OCI-LY1 (cell line): ENCODE measurements at regions not wholly inside any gene's neighbourhood (a gene's known extent, or its start where the extent isn't known, plus 50 kb on each side); places are given as distances from the start of the nearest gene placed in this dataset.

Experiments used
- H2AFZ ChIP-seq: fragments of 200-600 bp; sonication (generic), shearing (Covaris generic); 2 replicates; pipeline ENCODE4 v1.6.0; 2014; ENCODE audit warnings: antibody characterized with exemption, mild to moderate bottlenecking, low read length
- H3F3A ChIP-seq: fragments of 200-600 bp; sonication (generic), shearing (Covaris generic); 2 replicates; pipeline ENCODE4 v1.6.0; 2014; ENCODE audit warnings: mild to moderate bottlenecking, antibody characterized with exemption, low read length, moderate library complexity; ENCODE audit not compliant: insufficient read depth
- H3K27ac ChIP-seq: fragments of 200-600 bp; sonication (generic); 2 replicates; pipeline ENCODE4 v1.5.1; 2014; ENCODE audit warnings: low read length, mixed run types, mild to moderate bottlenecking, low read depth; ENCODE audit not compliant: poor library complexity, severe bottlenecking
- H3K27me3 ChIP-seq: fragments of 200-600 bp; sonication (generic); 2 replicates; pipeline ENCODE4 v1.6.0; 2014; ENCODE audit warnings: antibody characterized with exemption, mild to moderate bottlenecking, low read length, moderate library complexity; ENCODE audit not compliant: insufficient read depth
- H3K36me3 ChIP-seq: fragments of 200-600 bp; sonication (generic); 2 replicates; pipeline ENCODE4 v1.6.1; 2014; ENCODE audit warnings: mild to moderate bottlenecking, antibody characterized with exemption, low read length, moderate library complexity, mixed read lengths; ENCODE audit not compliant: insufficient read depth
- H3K4me1 ChIP-seq: fragments of 200-600 bp; sonication (generic); 2 replicates; pipeline ENCODE4 v1.5.1; 2014; ENCODE audit warnings: mild to moderate bottlenecking, low read length, moderate library complexity; ENCODE audit not compliant: insufficient read depth, severe bottlenecking
- H3K4me2 ChIP-seq: fragments of 200-600 bp; sonication (generic), shearing (Covaris generic); 2 replicates; pipeline ENCODE4 v1.6.1; 2014; ENCODE audit warnings: low read length
- H3K4me3 ChIP-seq: fragments of 200-600 bp; sonication (generic); 2 replicates; pipeline ENCODE4 v1.5.1; 2014; ENCODE audit warnings: low read length, low read depth, mild to moderate bottlenecking, mixed read lengths; ENCODE audit not compliant: poor library complexity, severe bottlenecking
- H3K79me2 ChIP-seq: fragments of 200-600 bp; shearing (Covaris generic); 2 replicates; pipeline ENCODE4 v1.6.1; 2016; ENCODE audit warnings: mixed run types, low read length, mixed read lengths; ENCODE audit not compliant: insufficient read depth
- H3K9ac ChIP-seq: fragments of 200-600 bp; sonication (generic), shearing (Covaris generic); 2 replicates; pipeline ENCODE4 v1.6.1; 2014; ENCODE audit warnings: mild to moderate bottlenecking, low read length, mixed read lengths
- H3K9me2 ChIP-seq: fragments of 200-600 bp; sonication (generic), shearing (Covaris generic); 2 replicates; pipeline ENCODE4 v1.6.1; 2014; ENCODE audit warnings: low read depth, mild to moderate bottlenecking, low read length, mixed read lengths
- H3K9me3 ChIP-seq: fragments of 200-600 bp; shearing (Covaris generic); 2 replicates; pipeline ENCODE4 v1.6.1; 2014; ENCODE audit warnings: low read length, mixed read lengths
- H4K20me1 ChIP-seq: fragments of 200-600 bp; sonication (generic), shearing (Covaris generic); 2 replicates; pipeline ENCODE4 v1.6.0; 2016; ENCODE audit warnings: mild to moderate bottlenecking, low read length; ENCODE audit not compliant: insufficient read depth
- CTCF ChIP-seq: fragments of 200-600 bp; sonication (generic), shearing (Covaris generic); IDR thresholded peaks from 2 replicates; pipeline ENCODE4 v1.5.1; 2017; ENCODE audit warnings: mild to moderate bottlenecking, antibody characterized with exemption, low read length, moderate library complexity, mixed read lengths
- EZH2 ChIP-seq: fragments of 200-600 bp; sonication (generic), shearing (Covaris generic); IDR thresholded peaks from 2 replicates; pipeline ENCODE4 v1.8.0; 2017; ENCODE audit warnings: borderline replicate concordance, mixed run types, mild to moderate bottlenecking, antibody characterized with exemption, low read length, moderate library complexity, mixed read lengths

GRCh38 chr9:78400496-78400895 is 103.6 kb downstream of the PSAT1 start:
- no peak overlapping the region for H2AFZ ChIP-seq
- H3K4me1 ChIP-seq: no peaks in the 10 kb centered on the region
- no peaks in the 10 kb centered on the region for H3K79me2 ChIP-seq
- no peak overlapping the region for H3K9ac ChIP-seq
- no peaks in the 10 kb centered on the region for H3K9me2 ChIP-seq
- H3K9me3 ChIP-seq: 0 out of 2 replicates have a peak, but pooled peaks cover under 1% of the 10 kb centered on the region
- no peaks in the 10 kb centered on the region for H3K27me3 ChIP-seq
- no peaks in the 10 kb centered on the region for H3F3A ChIP-seq
- no peak overlapping the region for H3K4me2 ChIP-seq
- H4K20me1 ChIP-seq: no peaks in the 10 kb centered on the region
- H3K27ac ChIP-seq: no peak overlapping the region
- no peaks in the 10 kb centered on the region for H3K36me3 ChIP-seq
- TF ChIP-seq CTCF (no peak), EZH2 (no peak)
- H3K4me3 ChIP-seq: no peak overlapping the region

- no peak overlapping the region for H3K4me3 ChIP-seq
- H3K27me3 ChIP-seq: no peaks in the 10 kb centered on the region
- H3K9me3 ChIP-seq: no peaks in the 10 kb centered on the region
- H3F3A ChIP-seq: no peaks in the 10 kb centered on the region
- no peak overlapping the region for H2AFZ ChIP-seq
- no peaks in the 10 kb centered on the region for H3K79me2 ChIP-seq
- no peak for TF ChIP-seq EZH2
- no peak for TF ChIP-seq CTCF
- no peak overlapping the region for H3K9ac ChIP-seq
- H3K4me2 ChIP-seq: no peak overlapping the region
- H3K4me1 ChIP-seq: no peaks in the 10 kb centered on the region
- no peaks in the 10 kb centered on the region for H3K9me2 ChIP-seq
- H3K36me3 ChIP-seq: no peaks in the 10 kb centered on the region
- no peaks in the 10 kb centered on the region for H4K20me1 ChIP-seq
- H3K27ac ChIP-seq: no peak overlapping the region
Observed at GRCh38 chr9:78405461-78405860, 108.5 kb downstream of the PSAT1 start.

GRCh38 chr9:78406146-78406545 is 109.2 kb downstream of the PSAT1 start:
- Histone ChIP-seq H3K27me3 (no peaks in the 10 kb centered on the region), H3K36me3 (no peaks in the 10 kb centered on the region), H3K9ac (no peak overlapping the region), H3K9me3 (no peaks in the 10 kb centered on the region), H3K4me2 (no peak overlapping the region), H3K4me3 (no peak overlapping the region), H2AFZ (no peak overlapping the region), H3K79me2 (no peaks in the 10 kb centered on the region), H4K20me1 (no peaks in the 10 kb centered on the region), H3K4me1 (no peaks in the 10 kb centered on the region), H3K9me2 (no peaks in the 10 kb centered on the region), H3F3A (no peaks in the 10 kb centered on the region), H3K27ac (no peak overlapping the region)
- TF ChIP-seq CTCF (no peak), EZH2 (no peak)
